SK-N-SH treated with all-trans-retinoic acid at 6 μM for 48 hours (cell line): ENCODE measurements at regions not wholly inside any gene's neighbourhood (a gene's known extent, or its start where the extent isn't known, plus 50 kb on each side); places are given as distances from the start of the nearest gene placed in this dataset.

Source experiments
- ARNTL ChIP-seq: fragments of 450-650 bp; formaldehyde crosslinking; IDR thresholded peaks from 2 replicates; pipeline ENCODE4 v1.5.0; 2020; ENCODE audit warnings: low read depth, mild to moderate bottlenecking, moderate library complexity, borderline replicate concordance
- BACH2 ChIP-seq: fragments of 250-450 bp; sonication (Bioruptor Pico); IDR thresholded peaks from 2 replicates; pipeline ENCODE4 v1.9.0; 2021; ENCODE audit warnings: mild to moderate bottlenecking, borderline replicate concordance
- CSRNP3 ChIP-seq: fragments of 250-450 bp; sonication (Bioruptor Pico); IDR thresholded peaks from 2 replicates; pipeline ENCODE4 v1.5.1; 2021; ENCODE audit warnings: mild to moderate bottlenecking, moderate library complexity
- ESRRG ChIP-seq: fragments of 250-450 bp; sonication (Bioruptor Pico); IDR thresholded peaks from 2 replicates; pipeline ENCODE4 v1.6.1; 2021; ENCODE audit warnings: mild to moderate bottlenecking
- ISL1 ChIP-seq: fragments of 250-450 bp; sonication (Bioruptor Pico); IDR thresholded peaks from 2 replicates; pipeline ENCODE4 v2.1.2; 2022; ENCODE audit warnings: mild to moderate bottlenecking, moderate library complexity
- ZFP3 ChIP-seq: fragments of 250-450 bp; sonication (Bioruptor Pico); IDR thresholded peaks from 2 replicates; pipeline ENCODE4 v1.5.0; 2020; ENCODE audit warnings: mild to moderate bottlenecking, moderate library complexity
- TF ChIP-seq, protein P1 (sequence below): fragments of 250-450 bp; sonication (Bioruptor Pico); IDR thresholded peaks from 2 replicates; pipeline ENCODE4 v1.5.0; 2020; ENCODE audit warnings: mild to moderate bottlenecking, moderate library complexity
- TF ChIP-seq, protein P2 (sequence below): fragments of 250-450 bp; sonication (Bioruptor Pico); IDR thresholded peaks from 2 replicates; pipeline ENCODE4 v1.8.0; 2021; ENCODE audit warnings: low read depth, mild to moderate bottlenecking, moderate library complexity, borderline replicate concordance

- no peak for TF ChIP-seq ARNTL
- TF ChIP-seq, protein P1, sequence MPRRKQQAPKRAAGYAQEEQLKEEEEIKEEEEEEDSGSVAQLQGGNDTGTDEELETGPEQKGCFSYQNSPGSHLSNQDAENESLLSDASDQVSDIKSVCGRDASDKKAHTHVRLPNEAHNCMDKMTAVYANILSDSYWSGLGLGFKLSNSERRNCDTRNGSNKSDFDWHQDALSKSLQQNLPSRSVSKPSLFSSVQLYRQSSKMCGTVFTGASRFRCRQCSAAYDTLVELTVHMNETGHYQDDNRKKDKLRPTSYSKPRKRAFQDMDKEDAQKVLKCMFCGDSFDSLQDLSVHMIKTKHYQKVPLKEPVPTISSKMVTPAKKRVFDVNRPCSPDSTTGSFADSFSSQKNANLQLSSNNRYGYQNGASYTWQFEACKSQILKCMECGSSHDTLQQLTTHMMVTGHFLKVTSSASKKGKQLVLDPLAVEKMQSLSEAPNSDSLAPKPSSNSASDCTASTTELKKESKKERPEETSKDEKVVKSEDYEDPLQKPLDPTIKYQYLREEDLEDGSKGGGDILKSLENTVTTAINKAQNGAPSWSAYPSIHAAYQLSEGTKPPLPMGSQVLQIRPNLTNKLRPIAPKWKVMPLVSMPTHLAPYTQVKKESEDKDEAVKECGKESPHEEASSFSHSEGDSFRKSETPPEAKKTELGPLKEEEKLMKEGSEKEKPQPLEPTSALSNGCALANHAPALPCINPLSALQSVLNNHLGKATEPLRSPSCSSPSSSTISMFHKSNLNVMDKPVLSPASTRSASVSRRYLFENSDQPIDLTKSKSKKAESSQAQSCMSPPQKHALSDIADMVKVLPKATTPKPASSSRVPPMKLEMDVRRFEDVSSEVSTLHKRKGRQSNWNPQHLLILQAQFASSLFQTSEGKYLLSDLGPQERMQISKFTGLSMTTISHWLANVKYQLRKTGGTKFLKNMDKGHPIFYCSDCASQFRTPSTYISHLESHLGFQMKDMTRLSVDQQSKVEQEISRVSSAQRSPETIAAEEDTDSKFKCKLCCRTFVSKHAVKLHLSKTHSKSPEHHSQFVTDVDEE, result no peak
- no peak for TF ChIP-seq ISL1 (CRISPR knock-in tag)
- no peak for TF ChIP-seq ESRRG (CRISPR knock-in tag)
- TF ChIP-seq ZFP3, result no peak
- no peak for TF ChIP-seq CSRNP3
- no peak for TF ChIP-seq BACH2 (CRISPR knock-in tag)
- TF ChIP-seq, protein P2, sequence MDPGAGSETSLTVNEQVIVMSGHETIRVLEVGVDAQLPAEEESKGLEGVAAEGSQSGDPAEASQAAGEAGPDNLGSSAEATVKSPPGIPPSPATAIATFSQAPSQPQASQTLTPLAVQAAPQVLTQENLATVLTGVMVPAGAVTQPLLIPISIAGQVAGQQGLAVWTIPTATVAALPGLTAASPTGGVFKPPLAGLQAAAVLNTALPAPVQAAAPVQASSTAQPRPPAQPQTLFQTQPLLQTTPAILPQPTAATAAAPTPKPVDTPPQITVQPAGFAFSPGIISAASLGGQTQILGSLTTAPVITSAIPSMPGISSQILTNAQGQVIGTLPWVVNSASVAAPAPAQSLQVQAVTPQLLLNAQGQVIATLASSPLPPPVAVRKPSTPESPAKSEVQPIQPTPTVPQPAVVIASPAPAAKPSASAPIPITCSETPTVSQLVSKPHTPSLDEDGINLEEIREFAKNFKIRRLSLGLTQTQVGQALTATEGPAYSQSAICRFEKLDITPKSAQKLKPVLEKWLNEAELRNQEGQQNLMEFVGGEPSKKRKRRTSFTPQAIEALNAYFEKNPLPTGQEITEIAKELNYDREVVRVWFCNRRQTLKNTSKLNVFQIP (CRISPR knock-in tag), result no peak
These were observed 71.4 kb upstream of the TLE3 start for GRCh38 chr15:70169147-70169546.
